MM.1S (cell line): ENCODE measurements at regions not wholly inside any gene's neighbourhood (a gene's known extent, or its start where the extent isn't known, plus 50 kb on each side); places are given as distances from the start of the nearest gene placed in this dataset.

Source experiments
- CTCF ChIP-seq: fragments of 300-600 bp; sonication (generic); IDR thresholded peaks from 2 replicates; pipeline ENCODE4 v1.5.1; 2016; ENCODE audit warnings: antibody characterized with exemption, low read length, mixed read lengths
- EZH2phosphoT487 ChIP-seq: fragments of 300-600 bp; sonication (generic); IDR thresholded peaks from 2 replicates; pipeline ENCODE4 v1.6.1; 2018; ENCODE audit warnings: antibody characterized with exemption, low read length

- TF ChIP-seq CTCF (no peak), EZH2phosphoT487 (no peak)
Measured at GRCh38 chr12:125376422-125376821, 311.2 kb downstream of the AACS start.
